ENCODE measurements at regions not wholly inside any gene's neighbourhood (a gene's known extent, or its start where the extent isn't known, plus 50 kb on each side); places are given as distances from the start of the nearest gene placed in this dataset.
A peak's percentile ranks its signal among the peaks of the same experiment; 100 is the strongest.

- no peak overlapping the region for H3K4me3 Mint-ChIP-seq
- H3K36me3 Mint-ChIP-seq (ENCODE audit: low read depth) = no peaks in the 10 kb centered on the region
- no peak for DNase-seq
- ATAC-seq = no peak
- H3K4me1 Mint-ChIP-seq = peaks cover 13% of the 10 kb centered on the region
- H3K27me3 Mint-ChIP-seq = no peaks in the 10 kb centered on the region
- H3K9me3 ChIP-seq (ENCODE audit: control insufficient read depth, low read length, poor library complexity, severe bottlenecking) = no peaks in the 10 kb centered on the region
- no peak overlapping the region for H3K27ac Mint-ChIP-seq
Observed at GRCh38 chr6:139549561-139550070, 175.2 kb upstream of the CITED2 start.

- no peak overlapping the region for H3K27ac Mint-ChIP-seq
- no peaks in the 10 kb centered on the region for H3K27me3 Mint-ChIP-seq
- H3K4me3 Mint-ChIP-seq = no peak overlapping the region
- ATAC-seq = no peak
- no peaks in the 10 kb centered on the region for H3K36me3 Mint-ChIP-seq (ENCODE audit: low read depth)
- DNase-seq = no peak
- H3K9me3 ChIP-seq (ENCODE audit: control insufficient read depth, low read length, poor library complexity, severe bottlenecking) = no peaks in the 10 kb centered on the region
- H3K4me1 Mint-ChIP-seq = peaks cover 20% of the 10 kb centered on the region
Observed at GRCh38 chr6:139547804-139548203, 173.4 kb upstream of the CITED2 start.

GRCh38 chr6:139547122-139547776 is 172.8 kb upstream of the CITED2 start:
- Mint-ChIP-seq H3K27ac (no peak overlapping the region), H3K4me3 (peak overlapping the region; percentile 1)
- no peak for DNase-seq

GRCh38 chr6:139546106-139546472 is 171.6 kb upstream of the CITED2 start:
- Mint-ChIP-seq H3K27ac (peak overlapping the region; percentile 71), H3K27me3 (no peaks in the 10 kb centered on the region), H3K4me3 (no peak overlapping the region), H3K36me3 (ENCODE audit: low read depth) (no peaks in the 10 kb centered on the region), H3K4me1 (peaks cover 28% of the 10 kb centered on the region)
- no peaks in the 10 kb centered on the region for H3K9me3 ChIP-seq (ENCODE audit: control insufficient read depth, low read length, poor library complexity, severe bottlenecking)
- ATAC-seq = no peak
- DNase-seq = no peak

More at GRCh38 chr6:139547122-139547776, 172.8 kb upstream of the CITED2 start:
- Mint-ChIP-seq H3K27me3 (no peaks in the 10 kb centered on the region), H3K4me1 (peaks cover 22% of the 10 kb centered on the region), H3K36me3 (ENCODE audit: low read depth) (no peaks in the 10 kb centered on the region)
- H3K9me3 ChIP-seq (ENCODE audit: control insufficient read depth, low read length, poor library complexity, severe bottlenecking) = no peaks in the 10 kb centered on the region
- no peak for ATAC-seq

GRCh38 chr6:139545206-139546105 is 171.0 kb upstream of the CITED2 start:
- H3K27ac Mint-ChIP-seq = peak overlapping the region; percentile 71
- DNase-seq (no peak), ATAC-seq (peak; percentile 16)
- H3K4me1 Mint-ChIP-seq = peaks cover 32% of the 10 kb centered on the region
- no peak overlapping the region for H3K4me3 Mint-ChIP-seq
- no peaks in the 10 kb centered on the region for H3K9me3 ChIP-seq (ENCODE audit: control insufficient read depth, low read length, poor library complexity, severe bottlenecking)
- H3K27me3 Mint-ChIP-seq = no peaks in the 10 kb centered on the region
- H3K36me3 Mint-ChIP-seq (ENCODE audit: low read depth) = no peaks in the 10 kb centered on the region

GRCh38 chr6:139544701-139545057 is 170.2 kb upstream of the CITED2 start:
- ATAC-seq (no peak), DNase-seq (no peak)
- no peaks in the 10 kb centered on the region for H3K9me3 ChIP-seq (ENCODE audit: control insufficient read depth, low read length, poor library complexity, severe bottlenecking)
- peak overlapping the region; percentile 71 for H3K27ac Mint-ChIP-seq
- no peak overlapping the region for H3K4me3 Mint-ChIP-seq
- no peaks in the 10 kb centered on the region for H3K27me3 Mint-ChIP-seq
- peaks cover 39% of the 10 kb centered on the region for H3K4me1 Mint-ChIP-seq
- no peaks in the 10 kb centered on the region for H3K36me3 Mint-ChIP-seq (ENCODE audit: low read depth)

GRCh38 chr6:139542351-139542750 is 167.9 kb upstream of the CITED2 start:
- Mint-ChIP-seq H3K27me3 (no peaks in the 10 kb centered on the region), H3K27ac (peak overlapping the region; percentile 84), H3K4me3 (peak overlapping the region; percentile 60), H3K36me3 (ENCODE audit: low read depth) (no peaks in the 10 kb centered on the region), H3K4me1 (peaks cover 47% of the 10 kb centered on the region)
- ATAC-seq (no peak), DNase-seq (no peak)
- no peaks in the 10 kb centered on the region for H3K9me3 ChIP-seq (ENCODE audit: control insufficient read depth, low read length, poor library complexity, severe bottlenecking)

- H3K4me1 Mint-ChIP-seq = peaks cover 49% of the 10 kb centered on the region
- H3K9me3 ChIP-seq (ENCODE audit: control insufficient read depth, low read length, poor library complexity, severe bottlenecking) = no peaks in the 10 kb centered on the region
- H3K27ac Mint-ChIP-seq = peak overlapping the region; percentile 91
- DNase-seq (no peak), ATAC-seq (no peak)
- no peaks in the 10 kb centered on the region for H3K27me3 Mint-ChIP-seq
- H3K4me3 Mint-ChIP-seq = peak overlapping the region; percentile 58
- H3K36me3 Mint-ChIP-seq (ENCODE audit: low read depth) = no peaks in the 10 kb centered on the region
Observed at GRCh38 chr6:139540894-139541293, 166.4 kb upstream of the CITED2 start.

GRCh38 chr6:139540276-139540675 is 165.8 kb upstream of the CITED2 start:
- DNase-seq (peak in 2 of 3 donors; percentile 23 to 27), ATAC-seq (peak; percentile 96)
- peak overlapping the region; percentile 58 for H3K4me3 Mint-ChIP-seq
- peak overlapping the region; percentile 91 for H3K27ac Mint-ChIP-seq
- no peaks in the 10 kb centered on the region for H3K27me3 Mint-ChIP-seq
- H3K9me3 ChIP-seq (ENCODE audit: control insufficient read depth, low read length, poor library complexity, severe bottlenecking) = no peaks in the 10 kb centered on the region
- no peaks in the 10 kb centered on the region for H3K36me3 Mint-ChIP-seq (ENCODE audit: low read depth)
- peaks cover 46% of the 10 kb centered on the region for H3K4me1 Mint-ChIP-seq

GRCh38 chr6:139539852-139540251 is 165.4 kb upstream of the CITED2 start:
- no peaks in the 10 kb centered on the region for H3K27me3 Mint-ChIP-seq
- peak overlapping the region; percentile 91 for H3K27ac Mint-ChIP-seq
- no peaks in the 10 kb centered on the region for H3K36me3 Mint-ChIP-seq (ENCODE audit: low read depth)
- H3K4me3 Mint-ChIP-seq = peak overlapping the region; percentile 58
- ATAC-seq (no peak), DNase-seq (no peak)
- peaks cover 43% of the 10 kb centered on the region for H3K4me1 Mint-ChIP-seq
- H3K9me3 ChIP-seq (ENCODE audit: control insufficient read depth, low read length, poor library complexity, severe bottlenecking) = no peaks in the 10 kb centered on the region

- Mint-ChIP-seq H3K4me3 (no peak overlapping the region), H3K27ac (peak overlapping the region; percentile 91), H3K4me1 (peaks cover 48% of the 10 kb centered on the region), H3K27me3 (no peaks in the 10 kb centered on the region), H3K36me3 (ENCODE audit: low read depth) (no peaks in the 10 kb centered on the region)
- H3K9me3 ChIP-seq (ENCODE audit: control insufficient read depth, low read length, poor library complexity, severe bottlenecking) = no peaks in the 10 kb centered on the region
- ATAC-seq (no peak), DNase-seq (no peak)
Observed at GRCh38 chr6:139538366-139538765, 163.9 kb upstream of the CITED2 start.

GRCh38 chr6:139536751-139537617 is 162.5 kb upstream of the CITED2 start:
- Mint-ChIP-seq H3K36me3 (ENCODE audit: low read depth) (no peaks in the 10 kb centered on the region), H3K27ac (peak overlapping the region; percentile 91), H3K4me3 (no peak overlapping the region), H3K4me1 (peaks cover 42% of the 10 kb centered on the region), H3K27me3 (no peaks in the 10 kb centered on the region)
- no peaks in the 10 kb centered on the region for H3K9me3 ChIP-seq (ENCODE audit: control insufficient read depth, low read length, poor library complexity, severe bottlenecking)
- no peak for DNase-seq
- ATAC-seq = no peak

All from T-helper 17 cell (primary cell).